ENCODE measurements at regions not wholly inside any gene's neighbourhood (a gene's known extent, or its start where the extent isn't known, plus 50 kb on each side); places are given as distances from the start of the nearest gene placed in this dataset.

DNA sequence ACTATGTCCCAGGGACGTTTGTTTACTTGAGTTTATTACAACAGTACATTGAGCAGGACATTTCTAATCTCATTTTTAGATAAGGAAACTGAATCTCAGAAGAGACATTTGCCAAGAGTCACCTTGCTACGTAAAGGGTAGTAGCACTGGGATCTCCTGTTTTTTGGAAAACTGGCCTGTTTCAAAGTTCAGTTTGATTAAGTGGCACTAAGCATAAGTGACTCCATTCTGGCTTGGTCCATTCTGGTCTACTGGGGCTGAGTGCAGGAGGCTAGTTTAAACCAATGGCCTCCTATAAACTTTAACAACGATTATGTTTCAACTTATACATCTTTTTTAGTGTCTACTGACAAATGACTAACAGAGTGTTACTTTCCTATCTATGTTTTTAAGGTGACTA, 382.5 kb downstream of the ANKRD50 start:
- H3K4me3 ChIP-seq (ENCODE audit: insufficient read depth, low read depth, low read length) = no peak overlapping the region
- Mint-ChIP-seq H3K27me3 (ENCODE audit: low read depth, unreplicated experiment) (no peaks in the 10 kb centered on the region), H3K4me1 (ENCODE audit: low read depth, unreplicated experiment) (peaks cover 2% of the 10 kb centered on the region)

DNA sequence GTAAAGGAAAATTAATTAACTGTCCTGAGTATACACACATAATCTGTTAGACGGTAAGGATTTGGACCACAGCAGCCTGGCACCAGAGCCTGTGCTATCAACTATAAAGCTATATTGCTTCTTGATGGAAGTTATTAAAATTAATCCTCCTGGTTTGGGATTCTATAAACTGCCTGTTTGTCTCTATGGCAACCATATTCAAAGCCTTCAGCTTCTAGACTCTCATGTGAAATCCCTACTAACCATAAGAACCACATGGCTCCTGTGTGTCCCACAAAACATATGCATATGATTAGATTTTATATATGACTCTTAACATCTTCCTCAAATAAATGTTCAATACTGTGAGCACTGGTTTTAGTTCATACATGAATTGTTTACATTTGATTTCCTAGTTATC, 380.8 kb downstream of the ANKRD50 start:
- Histone ChIP-seq H3K27ac (ENCODE audit: low read depth, low read length) (no peak overlapping the region), H3K9ac (ENCODE audit: low read length) (no peak overlapping the region), H3K27me3 (ENCODE audit: insufficient read depth, low read length) (no peaks in the 10 kb centered on the region), H3K4me1 (ENCODE audit: insufficient read depth, low read length) (no peaks in the 10 kb centered on the region), H4K20me1 (ENCODE audit: insufficient read depth, low read length) (no peaks in the 10 kb centered on the region), H2AFZ (ENCODE audit: low read depth, low read length) (no peak overlapping the region), H3K4me2 (ENCODE audit: low read length) (no peak overlapping the region), H3K36me3 (ENCODE audit: insufficient read depth, low read length) (no peaks in the 10 kb centered on the region), H3K4me3 (ENCODE audit: insufficient read depth, low read depth, low read length) (no peak overlapping the region), H3K79me2 (ENCODE audit: insufficient read depth, low read length) (no peaks in the 10 kb centered on the region), H3K9me3 (ENCODE audit: insufficient read depth, low read depth, low read length) (no peaks in the 10 kb centered on the region)
- DNase-seq (ENCODE audit: low read depth) = no peak
- Mint-ChIP-seq H3K27me3 (ENCODE audit: low read depth, unreplicated experiment) (no peaks in the 10 kb centered on the region), H3K36me3 (ENCODE audit: low read depth, unreplicated experiment) (no peaks in the 10 kb centered on the region), H3K9me3 (ENCODE audit: unreplicated experiment) (no peaks in the 10 kb centered on the region), H3K4me1 (ENCODE audit: low read depth, unreplicated experiment) (peaks cover 2% of the 10 kb centered on the region), H3K4me3 (ENCODE audit: unreplicated experiment) (no peak overlapping the region), H3K27ac (ENCODE audit: unreplicated experiment) (no peak overlapping the region)
- FAIRE-seq = no peak
- TF ChIP-seq EZH2 (IDR thresholded peaks at IDR 0.05; ENCODE audit: insufficient read depth, low read length) = no peak
- no peak for TF ChIP-seq CTCF (IDR thresholded peaks at IDR 0.05; ENCODE audit: insufficient read depth, low read depth, low read length)

More for the DNA sequence above, 382.5 kb downstream of the ANKRD50 start:
- Mint-ChIP-seq H3K27ac (ENCODE audit: unreplicated experiment) (no peak overlapping the region), H3K36me3 (ENCODE audit: low read depth, unreplicated experiment) (no peaks in the 10 kb centered on the region), H3K9me3 (ENCODE audit: unreplicated experiment) (no peaks in the 10 kb centered on the region), H3K4me3 (ENCODE audit: unreplicated experiment) (no peak overlapping the region)
- Histone ChIP-seq H3K27me3 (ENCODE audit: insufficient read depth, low read length) (no peaks in the 10 kb centered on the region), H3K27ac (ENCODE audit: low read depth, low read length) (no peak overlapping the region), H4K20me1 (ENCODE audit: insufficient read depth, low read length) (no peaks in the 10 kb centered on the region), H3K4me2 (ENCODE audit: low read length) (no peak overlapping the region), H3K4me1 (ENCODE audit: insufficient read depth, low read length) (no peaks in the 10 kb centered on the region), H3K36me3 (ENCODE audit: insufficient read depth, low read length) (no peaks in the 10 kb centered on the region), H3K79me2 (ENCODE audit: insufficient read depth, low read length) (no peaks in the 10 kb centered on the region), H2AFZ (ENCODE audit: low read depth, low read length) (no peak overlapping the region), H3K9ac (ENCODE audit: low read length) (no peak overlapping the region), H3K9me3 (ENCODE audit: insufficient read depth, low read depth, low read length) (no peaks in the 10 kb centered on the region)
- no peak for FAIRE-seq
- no peak for TF ChIP-seq EZH2 (IDR thresholded peaks at IDR 0.05; ENCODE audit: insufficient read depth, low read length)
- TF ChIP-seq CTCF (IDR thresholded peaks at IDR 0.05; ENCODE audit: insufficient read depth, low read depth, low read length) = no peak
- no peak for DNase-seq (ENCODE audit: low read depth)

- H3K36me3 Mint-ChIP-seq (ENCODE audit: low read depth, unreplicated experiment) = no peaks in the 10 kb centered on the region
- H3K27me3 Mint-ChIP-seq (ENCODE audit: low read depth, unreplicated experiment) = no peaks in the 10 kb centered on the region
Observed at GRCh38 chr4:124333466-124333865, 379.1 kb downstream of the ANKRD50 start.

More at GRCh38 chr4:124333466-124333865, 379.1 kb downstream of the ANKRD50 start:
- FAIRE-seq (no peak), DNase-seq (ENCODE audit: low read depth) (no peak)
- H3K4me3 Mint-ChIP-seq (ENCODE audit: unreplicated experiment) = no peak overlapping the region
- H3K36me3 ChIP-seq (ENCODE audit: insufficient read depth, low read length) = no peaks in the 10 kb centered on the region
- no peak overlapping the region for H3K9ac ChIP-seq (ENCODE audit: low read length)
- no peaks in the 10 kb centered on the region for H3K9me3 Mint-ChIP-seq (ENCODE audit: unreplicated experiment)
- H3K27me3 ChIP-seq (ENCODE audit: insufficient read depth, low read length) = no peaks in the 10 kb centered on the region
- H3K9me3 ChIP-seq (ENCODE audit: insufficient read depth, low read depth, low read length) = no peaks in the 10 kb centered on the region
- no peak overlapping the region for H2AFZ ChIP-seq (ENCODE audit: low read depth, low read length)
- TF ChIP-seq EZH2 (IDR thresholded peaks at IDR 0.05; ENCODE audit: insufficient read depth, low read length) (no peak), CTCF (IDR thresholded peaks at IDR 0.05; ENCODE audit: insufficient read depth, low read depth, low read length) (no peak)
- no peaks in the 10 kb centered on the region for H4K20me1 ChIP-seq (ENCODE audit: insufficient read depth, low read length)
- no peak overlapping the region for H3K4me3 ChIP-seq (ENCODE audit: insufficient read depth, low read depth, low read length)
- H3K4me1 Mint-ChIP-seq (ENCODE audit: low read depth, unreplicated experiment) = peaks cover 2% of the 10 kb centered on the region
- no peaks in the 10 kb centered on the region for H3K4me1 ChIP-seq (ENCODE audit: insufficient read depth, low read length)
- no peak overlapping the region for H3K27ac ChIP-seq (ENCODE audit: low read depth, low read length)
- H3K4me2 ChIP-seq (ENCODE audit: low read length) = no peak overlapping the region
- H3K27ac Mint-ChIP-seq (ENCODE audit: unreplicated experiment) = no peak overlapping the region
- H3K79me2 ChIP-seq (ENCODE audit: insufficient read depth, low read length) = no peaks in the 10 kb centered on the region
